Neural progenitor cell (in vitro differentiated cells): ENCODE measurements at regions not wholly inside any gene's neighbourhood (a gene's known extent, or its start where the extent isn't known, plus 50 kb on each side); places are given as distances from the start of the nearest gene placed in this dataset.

Experiments used
- CTCF ChIP-seq: fragments of 200-600 bp; sonication (generic); IDR thresholded peaks from 2 replicates; pipeline ENCODE4 v1.5.1; 2017; ENCODE audit warnings: antibody characterized with exemption, mild to moderate bottlenecking
- EZH2phosphoT487 ChIP-seq: fragments of 200-600 bp; sonication (generic); IDR thresholded peaks from 2 replicates; pipeline ENCODE4 v1.6.1; 2017; ENCODE audit warnings: antibody characterized with exemption

GRCh38 chr16:85403693-85404092 is 209.4 kb upstream of the GSE1 start:
- TF ChIP-seq CTCF (no peak), EZH2phosphoT487 (no peak)
